GM18507 (cell line): ENCODE measurements at regions not wholly inside any gene's neighbourhood (a gene's known extent, or its start where the extent isn't known, plus 50 kb on each side); places are given as distances from the start of the nearest gene placed in this dataset.

ENCODE experiments used
- DNase-seq: peaks from one replicate; pipeline ENCODE4 v3.0.0; 2011; ENCODE audit warnings: low read depth; ENCODE audit not compliant: insufficient read length; ENCODE audit errors: extremely low spot score
- FAIRE-seq: peaks from 2 replicates; lab custom pipeline; 2011; peaks lifted over from hg19 to GRCh38; lab: Jason Lieb, UNC

DNA sequence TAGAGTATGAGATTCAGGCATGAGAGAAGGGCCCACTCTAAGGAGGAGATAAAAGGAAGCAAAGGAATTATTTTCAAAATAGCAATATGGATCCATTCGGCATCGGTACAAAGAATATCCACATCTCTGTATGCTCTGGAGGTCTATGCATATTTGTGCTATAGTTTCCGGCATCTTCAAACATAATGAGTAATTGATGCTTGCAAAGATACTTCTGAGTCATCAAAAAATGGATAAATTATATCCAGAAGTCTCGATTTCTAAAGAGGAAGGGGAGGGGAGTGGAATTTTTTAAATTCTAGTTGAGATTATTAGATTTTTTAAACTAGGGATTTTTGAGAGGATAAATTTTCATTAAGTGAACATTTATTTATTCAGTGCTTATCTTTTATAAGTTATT, 72.9 kb upstream of the KIAA1217 start:
- DNase-seq (no peak), FAIRE-seq (no peak)

GRCh38 chr10:24147321-24147720, 61.6 kb upstream of the KIAA1217 start:
- FAIRE-seq (no peak), DNase-seq (no peak)

- FAIRE-seq (no peak), DNase-seq (no peak)
These were observed 59.3 kb upstream of the KIAA1217 start for GRCh38 chr10:24149640-24150039.

DNA sequence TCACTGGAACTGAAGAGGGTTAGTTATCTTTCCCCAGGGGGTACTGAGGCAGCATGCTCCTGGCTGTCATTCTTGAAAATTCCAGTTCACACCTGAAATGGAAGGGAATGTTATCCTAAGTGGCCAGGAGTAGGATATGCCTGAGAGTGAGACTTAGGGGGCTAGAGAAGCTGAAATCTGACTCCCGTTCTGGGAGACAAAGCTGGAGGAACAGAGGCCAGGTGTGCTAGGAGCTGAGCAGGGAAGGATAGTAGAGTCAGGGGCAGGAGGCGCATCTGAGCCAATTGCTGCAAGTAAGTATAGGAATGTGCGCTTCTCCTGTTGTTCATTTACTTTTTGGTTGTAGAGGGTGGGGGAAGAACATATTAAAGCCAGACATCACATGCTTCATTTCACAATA, 58.1 kb upstream of the KIAA1217 start:
- FAIRE-seq, result no peak
- no peak for DNase-seq

DNA sequence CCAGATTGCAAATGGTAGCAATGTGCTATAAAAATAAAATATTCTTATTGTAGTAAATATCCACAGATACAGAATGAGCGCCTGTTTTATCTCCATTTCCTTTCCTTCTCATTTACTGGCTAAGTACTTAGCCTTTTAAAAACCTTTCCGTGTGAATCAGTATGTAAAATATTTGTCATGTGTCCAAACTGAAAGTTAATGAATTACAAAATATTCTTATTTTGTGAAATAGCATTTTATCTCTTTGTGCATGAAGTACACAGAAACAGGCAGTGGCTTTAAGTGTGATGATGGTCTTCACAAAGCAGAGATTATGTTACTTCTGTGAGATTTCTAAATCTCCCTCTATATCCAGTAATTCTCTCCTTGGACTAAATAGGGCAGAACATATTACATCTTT, 56.7 kb upstream of the KIAA1217 start:
- DNase-seq (no peak), FAIRE-seq (no peak)

DNA sequence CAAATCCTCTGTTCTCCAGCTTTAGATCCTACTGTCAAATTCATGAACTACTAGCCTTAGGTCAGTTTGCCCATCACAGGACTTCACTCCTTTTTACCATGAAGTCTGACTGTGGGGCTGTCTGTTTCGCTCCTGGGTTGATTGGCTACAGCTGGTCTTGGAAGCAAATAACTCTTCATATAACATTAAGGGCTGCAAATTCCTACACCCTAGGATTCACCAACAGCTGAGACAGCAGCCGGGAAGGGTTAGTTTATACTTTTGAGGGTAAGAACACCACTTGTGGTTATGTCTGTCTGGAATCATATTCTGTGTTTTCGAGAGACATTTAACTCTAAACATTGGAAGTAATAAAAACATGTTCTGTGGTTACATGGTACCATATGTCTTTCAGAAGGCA, 55.9 kb upstream of the KIAA1217 start:
- DNase-seq, result no peak
- FAIRE-seq, result no peak

- FAIRE-seq (no peak), DNase-seq (no peak)
These were observed 55.4 kb upstream of the KIAA1217 start for GRCh38 chr10:24153537-24153936.

DNA sequence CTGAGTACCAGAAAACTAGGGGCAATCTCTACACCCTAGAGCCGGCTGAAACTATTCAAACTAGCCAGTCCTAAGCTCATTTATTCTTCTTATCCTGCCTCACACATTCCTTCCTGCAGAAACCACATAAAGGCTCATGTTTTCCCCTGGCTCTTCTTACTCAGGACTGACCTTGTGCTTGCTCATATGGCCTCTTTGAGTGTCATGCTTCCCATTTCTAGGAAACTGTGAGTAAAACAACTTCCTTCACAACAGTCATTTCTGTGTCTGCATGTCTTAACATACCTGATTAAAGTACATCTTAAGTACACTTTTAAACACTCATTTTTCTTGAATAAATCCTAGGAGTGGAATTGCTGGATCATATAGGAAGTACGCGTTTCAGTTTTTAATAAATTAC, 52.3 kb upstream of the KIAA1217 start:
- DNase-seq, result no peak
- FAIRE-seq, result no peak

DNA sequence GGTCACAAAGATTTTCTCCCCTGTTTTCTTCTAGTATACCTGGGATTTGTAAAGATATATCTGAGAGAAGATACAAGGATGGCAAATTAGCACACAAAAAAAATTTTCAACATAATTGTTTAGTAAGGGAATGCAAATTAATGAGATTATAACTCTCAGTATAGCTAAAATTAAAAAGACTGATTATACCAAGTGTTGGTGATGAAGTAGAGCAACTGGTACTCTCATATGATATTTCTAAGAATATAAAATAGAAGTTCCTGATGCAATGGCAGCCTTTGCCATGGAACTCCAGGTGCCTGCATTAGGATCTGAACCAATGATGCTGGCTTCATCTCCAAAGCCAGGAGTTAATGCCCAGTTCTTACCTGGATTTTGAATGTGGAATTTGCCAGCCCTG, 51.4 kb upstream of the KIAA1217 start:
- DNase-seq (no peak), FAIRE-seq (no peak)
